A673 (cell line): ENCODE measurements at regions not wholly inside any gene's neighbourhood (a gene's known extent, or its start where the extent isn't known, plus 50 kb on each side); places are given as distances from the start of the nearest gene placed in this dataset.

Source experiments
- BruUV-seq: library from RNA; stranded (reverse); fragments of 400-500 nt; replicated peaks from 2 replicates; lab custom pipeline; 2021; lab: Mats Ljungman, UMichigan
- CTCF ChIA-PET: fragments of 300-600 bp; sonication (Branson Sonifier 250); formaldehyde crosslinking; loops from one replicate; lab custom pipeline; 2022; ENCODE audit warnings: antibody characterized with exemption; lab: Charles Lee
- POLR2A ChIA-PET: fragments of 300-600 bp; sonication (Branson Sonifier 250); formaldehyde crosslinking; loops from one replicate; lab custom pipeline; 2022; ENCODE audit warnings: antibody characterized with exemption; ENCODE audit not compliant: low non-redundant PET; lab: Charles Lee
- DNase-seq: peaks from one replicate; pipeline ENCODE4 v3.0.0-alpha.2; 2015; ENCODE audit warnings: low spot score
- H3K27ac ChIP-seq: fragments of 200-600 bp; sonication (generic); 2 replicates; pipeline ENCODE4 v1.5.1; 2016; ENCODE audit warnings: mixed run types, low read depth, mild to moderate bottlenecking, mixed read lengths, antibody characterized with exemption, low read length; ENCODE audit not compliant: poor library complexity, severe bottlenecking
- H3K27me3 ChIP-seq: fragments of 200-600 bp; sonication (generic); replicated peaks from 2 replicates; pipeline ENCODE4 v1.6.1; 2017; ENCODE audit warnings: mixed run types, low read depth, mild to moderate bottlenecking, mixed read lengths, antibody characterized with exemption, low read length; ENCODE audit not compliant: insufficient read depth, poor library complexity
- H3K36me3 ChIP-seq: fragments of 200-600 bp; sonication (generic); 2 replicates; pipeline ENCODE4 v1.6.1; 2016; ENCODE audit warnings: mixed run types, mild to moderate bottlenecking, mixed read lengths, antibody characterized with exemption, low read length; ENCODE audit not compliant: insufficient read depth, poor library complexity, severe bottlenecking
- H3K4me1 ChIP-seq: fragments of 200-600 bp; sonication (generic); 2 replicates; pipeline ENCODE4 v1.6.1; 2017; ENCODE audit warnings: mixed run types, mild to moderate bottlenecking, mixed read lengths, antibody characterized with exemption, low read length; ENCODE audit not compliant: insufficient read depth, poor library complexity, severe bottlenecking
- H3K4me3 ChIP-seq: fragments of 200-600 bp; sonication (generic); 2 replicates; pipeline ENCODE4 v1.5.1; 2016; ENCODE audit warnings: low read depth, mixed run types, mild to moderate bottlenecking, mixed read lengths, low read length; ENCODE audit not compliant: poor library complexity, severe bottlenecking
- H3K9me3 ChIP-seq: fragments of 200-600 bp; sonication (generic); 2 replicates; pipeline ENCODE4 v1.6.1; 2016; ENCODE audit warnings: mixed run types, low read depth, mild to moderate bottlenecking, mixed read lengths, antibody characterized with exemption, low read length; ENCODE audit not compliant: poor library complexity, severe bottlenecking
- CTCF ChIP-seq: fragments of 300-800, 200-600 bp; sonication (generic); conservative IDR thresholded peaks from 2 replicates; pipeline ENCODE4 v1.5.1; 2017; ENCODE audit warnings: low read depth, mild to moderate bottlenecking, antibody characterized with exemption, low read length, moderate library complexity, mixed read lengths
- EZH2 ChIP-seq: fragments of 200-600 bp; sonication (generic); IDR thresholded peaks from 2 replicates; pipeline ENCODE4 v1.6.1; 2017; ENCODE audit warnings: borderline replicate concordance, low read depth, mild to moderate bottlenecking, mixed read lengths, antibody characterized with exemption, low read length; ENCODE audit not compliant: poor library complexity, severe bottlenecking
- intact Hi-C: fragments of 100-400 bp; cut with micrococcal nuclease; formaldehyde crosslinking; loops from one replicate; pipeline ENCODE4 v1.10.0; 2022; ENCODE audit not compliant: unreplicated experiment

- Histone ChIP-seq H3K36me3 (no peaks in the 10 kb centered on the region), H3K27me3 (no peaks in the 10 kb centered on the region), H3K9me3 (no peaks in the 10 kb centered on the region), H3K4me3 (no peak overlapping the region), H3K27ac (no peak overlapping the region), H3K4me1 (no peaks in the 10 kb centered on the region)
- ChIA-PET CTCF (no interaction called here), POLR2A (no interaction called here)
- no TSS peak for BruUV-seq
- no peak for TF ChIP-seq CTCF
- TF ChIP-seq EZH2, result no peak
- intact Hi-C loops, result no loop called here
- DNase-seq, result no peak
Observed at GRCh38 chr3:40652072-40652471, 127.3 kb downstream of the ZNF621 start.

DNA sequence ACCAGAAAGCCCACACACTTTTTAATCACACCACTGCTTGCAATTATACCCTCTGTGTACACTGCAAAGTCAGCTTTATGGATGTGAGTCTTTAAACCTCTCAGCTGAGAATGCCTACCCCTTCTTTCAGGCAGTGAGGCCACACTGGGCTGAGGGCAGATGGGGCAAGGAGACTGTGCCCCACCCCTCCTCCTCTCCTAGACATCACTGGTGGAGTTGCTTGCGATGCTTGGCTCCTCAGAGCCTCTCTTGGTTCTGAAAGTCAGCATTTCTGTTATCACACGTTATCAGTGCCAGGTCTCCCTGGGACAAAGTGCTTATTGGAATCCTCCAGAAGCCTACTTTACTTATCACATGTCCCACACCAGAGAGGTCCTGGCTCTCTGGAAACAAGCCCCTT is 128.2 kb downstream of the ZNF621 start:
- POLR2A ChIA-PET, result no interaction called here
- Histone ChIP-seq H3K4me3 (no peak overlapping the region), H3K9me3 (no peaks in the 10 kb centered on the region), H3K36me3 (no peaks in the 10 kb centered on the region), H3K27ac (no peak overlapping the region), H3K27me3 (no peaks in the 10 kb centered on the region), H3K4me1 (no peaks in the 10 kb centered on the region)
- intact Hi-C loops, result no loop called here
- BruUV-seq, result no TSS peak
- no peak for DNase-seq
- TF ChIP-seq CTCF (no peak), EZH2 (no peak)
- CTCF ChIA-PET, result no interaction called here

DNA sequence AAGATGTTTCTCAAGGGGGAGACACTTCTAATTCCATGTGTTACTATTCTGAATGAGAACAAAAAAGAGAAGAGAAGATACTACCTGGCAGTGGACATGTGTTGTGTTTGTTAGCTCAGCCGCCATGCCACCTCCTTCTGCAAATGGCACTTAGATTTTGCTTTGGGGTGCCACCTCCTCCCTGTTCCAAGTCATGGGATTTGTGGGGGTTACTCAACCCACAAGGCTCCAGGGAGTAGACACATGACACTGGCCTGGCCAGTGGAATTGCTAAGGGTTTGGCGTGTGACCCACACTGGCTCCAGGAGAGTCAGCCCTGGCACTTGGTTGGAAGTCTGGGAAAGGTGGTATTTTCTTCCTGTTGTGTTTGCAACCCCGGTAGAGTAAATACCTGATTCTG is 129.1 kb downstream of the ZNF621 start:
- no peaks in the 10 kb centered on the region for H3K36me3 ChIP-seq
- H3K4me3 ChIP-seq, result no peak overlapping the region
- H3K27me3 ChIP-seq, result no peaks in the 10 kb centered on the region
- TF ChIP-seq EZH2 (no peak), CTCF (no peak)
- BruUV-seq, result no TSS peak
- ChIA-PET POLR2A (no interaction called here), CTCF (no interaction called here)
- intact Hi-C loops, result no loop called here
- no peak for DNase-seq
- no peaks in the 10 kb centered on the region for H3K9me3 ChIP-seq
- no peak overlapping the region for H3K27ac ChIP-seq
- H3K4me1 ChIP-seq, result no peaks in the 10 kb centered on the region

DNA sequence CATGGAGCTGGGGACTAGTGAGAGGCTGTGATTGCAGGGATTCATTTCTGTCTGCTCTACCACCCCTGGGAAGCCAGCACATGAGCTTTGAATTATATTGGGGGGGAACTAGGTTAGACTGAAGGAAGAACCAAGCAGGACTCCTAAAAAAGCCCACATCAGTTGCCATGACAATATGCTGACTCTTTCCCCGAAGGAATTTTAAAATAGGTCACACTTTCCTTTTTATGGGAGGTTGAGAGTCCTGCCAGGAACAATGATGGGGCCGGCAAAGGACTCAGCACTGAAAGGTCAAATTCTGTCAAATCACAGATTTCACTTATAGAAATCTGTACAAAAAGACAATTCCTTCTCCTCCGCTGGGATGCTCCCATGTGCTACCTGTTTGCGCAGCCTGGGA is 130.8 kb downstream of the ZNF621 start:
- Histone ChIP-seq H3K27me3 (no peaks in the 10 kb centered on the region), H3K4me3 (no peak overlapping the region), H3K36me3 (no peaks in the 10 kb centered on the region), H3K9me3 (no peaks in the 10 kb centered on the region), H3K27ac (no peak overlapping the region), H3K4me1 (no peaks in the 10 kb centered on the region)
- POLR2A ChIA-PET, result no interaction called here
- intact Hi-C loops, result no loop called here
- no peak for TF ChIP-seq CTCF
- TF ChIP-seq EZH2, result no peak
- no peak for DNase-seq
- CTCF ChIA-PET, result no interaction called here
- BruUV-seq, result no TSS peak
